AG04449 (cell line): ENCODE measurements at regions not wholly inside any gene's neighbourhood (a gene's known extent, or its start where the extent isn't known, plus 50 kb on each side); places are given as distances from the start of the nearest gene placed in this dataset.

Source experiments
- CTCF ChIA-PET: fragments of 350-600 bp; formaldehyde crosslinking; extraction: SDS; loops from one replicate; lab custom pipeline; 2021; ENCODE audit warnings: antibody characterized with exemption; lab: Yijun Ruan, JAX
- POLR2A ChIA-PET: fragments of 400-600, 350-600 bp; formaldehyde crosslinking; extraction: SDS; loops from one replicate; lab custom pipeline; 2020; ENCODE audit warnings: antibody characterized with exemption, inconsistent platforms; lab: Yijun Ruan, JAX
- DNase-seq: peaks from one replicate; pipeline ENCODE4 v3.0.0-alpha.2; 2010; ENCODE audit warnings: low read depth, low spot score
- H3K4me3 ChIP-seq: 2 replicates; pipeline ENCODE4 v1.5.1; 2011; ENCODE audit warnings: low read depth, mild to moderate bottlenecking, control low read depth, low read length
- TF ChIP-seq, protein P1 (sequence below): IDR thresholded peaks from one replicate; pipeline ENCODE4 v1.5.1; 2011; ENCODE audit warnings: mild to moderate bottlenecking, moderate library complexity, low read length, control low read depth, inconsistent platforms; ENCODE audit not compliant: insufficient read depth; ENCODE audit errors: missing control alignments

DNA sequence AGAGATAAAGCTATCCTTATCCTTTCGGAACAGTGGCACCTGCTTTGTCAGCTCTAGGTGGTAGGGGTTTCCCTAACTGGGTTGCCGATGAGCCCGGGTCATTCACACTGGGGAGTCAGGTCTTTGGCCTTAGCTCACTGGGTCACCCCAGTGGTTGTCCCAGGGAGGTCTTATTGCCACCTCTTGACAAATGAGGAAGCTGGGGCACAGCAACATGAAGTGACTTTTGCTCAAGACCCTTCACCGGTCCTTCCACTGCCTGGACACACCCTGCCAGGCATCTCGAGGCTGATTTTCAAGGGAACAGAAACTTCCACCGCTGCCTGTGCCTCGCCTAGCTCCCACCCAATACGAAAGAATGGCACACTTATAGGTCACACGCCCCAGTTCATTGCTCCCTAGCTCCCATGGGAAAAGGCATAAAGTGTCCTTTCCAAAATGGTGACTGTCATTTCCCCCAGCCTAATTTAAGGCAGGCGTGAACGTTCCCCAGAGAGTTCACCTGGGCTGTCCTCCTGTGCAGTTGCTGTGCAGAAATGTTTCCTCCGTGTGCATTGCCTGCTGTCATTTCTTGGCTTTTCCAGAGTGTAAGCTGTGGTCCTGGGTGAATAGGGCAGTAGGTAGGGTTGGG is 156.1 kb upstream of the CCND2 start:
- DNase-seq, result no peak
- ChIA-PET CTCF (interaction anchor here (0.8 to 3.8 kb wide), 3 partner anchors 10 to 160 kb away, joined by 3 to 22 read pairs (median 14); no protein-coding TSS in a partner anchor), POLR2A (no interaction called here)
- no peak overlapping the region for H3K4me3 ChIP-seq
- TF ChIP-seq, protein P1, sequence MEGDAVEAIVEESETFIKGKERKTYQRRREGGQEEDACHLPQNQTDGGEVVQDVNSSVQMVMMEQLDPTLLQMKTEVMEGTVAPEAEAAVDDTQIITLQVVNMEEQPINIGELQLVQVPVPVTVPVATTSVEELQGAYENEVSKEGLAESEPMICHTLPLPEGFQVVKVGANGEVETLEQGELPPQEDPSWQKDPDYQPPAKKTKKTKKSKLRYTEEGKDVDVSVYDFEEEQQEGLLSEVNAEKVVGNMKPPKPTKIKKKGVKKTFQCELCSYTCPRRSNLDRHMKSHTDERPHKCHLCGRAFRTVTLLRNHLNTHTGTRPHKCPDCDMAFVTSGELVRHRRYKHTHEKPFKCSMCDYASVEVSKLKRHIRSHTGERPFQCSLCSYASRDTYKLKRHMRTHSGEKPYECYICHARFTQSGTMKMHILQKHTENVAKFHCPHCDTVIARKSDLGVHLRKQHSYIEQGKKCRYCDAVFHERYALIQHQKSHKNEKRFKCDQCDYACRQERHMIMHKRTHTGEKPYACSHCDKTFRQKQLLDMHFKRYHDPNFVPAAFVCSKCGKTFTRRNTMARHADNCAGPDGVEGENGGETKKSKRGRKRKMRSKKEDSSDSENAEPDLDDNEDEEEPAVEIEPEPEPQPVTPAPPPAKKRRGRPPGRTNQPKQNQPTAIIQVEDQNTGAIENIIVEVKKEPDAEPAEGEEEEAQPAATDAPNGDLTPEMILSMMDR, result no peak

DNA sequence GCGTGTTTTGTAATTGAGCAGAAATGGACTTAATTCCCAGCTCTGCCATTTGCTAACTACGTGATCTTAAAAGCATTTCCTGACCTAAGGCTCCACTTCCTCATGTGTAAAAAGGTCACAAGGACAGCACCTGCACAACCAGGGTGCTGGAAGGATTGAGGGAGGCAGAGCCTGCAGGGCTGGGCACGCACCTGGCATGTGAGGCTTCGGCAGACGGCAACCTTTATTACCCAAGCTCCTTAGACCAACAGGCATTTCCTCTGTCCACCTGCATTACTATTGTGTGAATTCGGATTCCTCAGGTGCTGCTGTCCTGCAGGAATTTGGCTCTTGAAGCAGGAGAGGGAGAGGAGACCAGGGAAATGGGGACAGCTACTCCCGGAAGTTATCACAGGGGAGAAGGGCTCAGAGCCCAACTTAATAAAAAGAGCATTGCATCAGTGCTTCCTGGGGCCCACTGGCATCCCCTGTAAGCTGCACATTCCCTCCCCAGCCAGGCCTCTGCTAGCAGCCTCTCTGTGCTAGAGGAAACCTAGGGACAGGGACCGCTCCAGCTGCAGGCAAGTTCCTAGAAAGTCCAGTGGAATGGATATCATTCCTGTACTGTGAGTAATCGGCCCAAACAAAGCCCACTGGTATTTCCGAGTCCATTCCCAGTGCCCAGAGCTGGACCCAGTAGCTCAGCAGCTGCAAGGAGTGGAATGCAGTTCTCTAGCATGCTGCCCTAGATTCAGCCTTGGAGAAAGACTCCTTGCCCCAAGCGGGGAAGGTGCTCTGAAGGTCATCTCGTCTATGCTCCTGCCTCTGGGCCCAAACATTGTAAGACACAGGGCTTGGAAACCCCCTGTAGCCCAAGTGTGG is 157.1 kb upstream of the CCND2 start:
- ChIA-PET CTCF (interaction anchor here (2.4 to 3.8 kb wide), 2 partner anchors 9 to 161 kb away, joined by 14 to 22 read pairs; no protein-coding TSS in a partner anchor), POLR2A (no interaction called here)
- H3K4me3 ChIP-seq, result no peak overlapping the region
- TF ChIP-seq, protein P1, result no peak
- peak; percentile 29 for DNase-seq

DNA sequence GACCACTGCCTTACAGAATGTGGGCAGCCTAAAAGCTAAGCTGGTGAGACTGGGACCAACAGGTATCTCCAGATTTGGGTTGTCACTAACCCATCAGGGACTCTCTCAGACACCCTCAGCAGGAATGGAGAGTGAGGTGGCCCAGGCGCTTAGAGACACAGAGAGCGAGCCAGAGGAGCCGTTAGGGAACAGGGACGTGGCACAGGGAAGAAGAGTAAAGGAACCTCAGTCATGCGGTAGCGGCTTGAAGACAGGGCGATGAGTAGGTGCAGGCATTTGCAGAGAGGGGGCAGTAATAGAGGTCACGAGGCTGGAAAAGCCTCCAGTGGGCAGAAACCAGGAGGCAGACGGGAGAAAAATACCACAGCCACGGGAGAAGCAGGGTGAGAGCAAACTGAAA is 158.0 kb upstream of the CCND2 start:
- POLR2A ChIA-PET, result no interaction called here
- TF ChIP-seq, protein P1, result no peak
- DNase-seq, result no peak
- CTCF ChIA-PET, result interaction anchor here (2.4 to 3.8 kb wide), 2 partner anchors 8 to 162 kb away, joined by 14 to 22 read pairs; no protein-coding TSS in a partner anchor
- H3K4me3 ChIP-seq, result no peak overlapping the region

DNA sequence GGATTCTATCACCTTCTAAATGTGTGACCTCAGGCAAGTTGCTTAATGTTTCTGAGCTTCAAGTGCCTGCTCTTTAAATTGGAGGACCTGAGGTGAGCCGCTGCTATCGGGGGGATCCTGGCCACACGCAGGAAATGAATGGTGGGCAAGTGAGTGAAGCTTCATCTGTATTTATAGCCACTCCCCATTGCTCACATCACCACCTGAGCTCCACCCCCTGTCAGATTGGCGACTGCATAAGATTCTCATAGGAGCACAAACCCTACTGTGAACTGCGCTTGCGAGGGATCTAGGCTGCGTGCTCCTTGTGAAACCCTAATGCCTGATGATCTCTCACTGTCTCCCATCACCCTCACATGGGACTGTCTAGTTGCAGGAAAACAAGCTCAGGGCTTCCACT is 158.6 kb upstream of the CCND2 start:
- H3K4me3 ChIP-seq, result no peak overlapping the region
- no peak for DNase-seq
- CTCF ChIA-PET, result interaction anchor here (3.8 kb wide), 1 partner anchor 162 kb away, joined by 22 read pairs; no protein-coding TSS in a partner anchor
- TF ChIP-seq, protein P1, result no peak
- POLR2A ChIA-PET, result no interaction called here

DNA sequence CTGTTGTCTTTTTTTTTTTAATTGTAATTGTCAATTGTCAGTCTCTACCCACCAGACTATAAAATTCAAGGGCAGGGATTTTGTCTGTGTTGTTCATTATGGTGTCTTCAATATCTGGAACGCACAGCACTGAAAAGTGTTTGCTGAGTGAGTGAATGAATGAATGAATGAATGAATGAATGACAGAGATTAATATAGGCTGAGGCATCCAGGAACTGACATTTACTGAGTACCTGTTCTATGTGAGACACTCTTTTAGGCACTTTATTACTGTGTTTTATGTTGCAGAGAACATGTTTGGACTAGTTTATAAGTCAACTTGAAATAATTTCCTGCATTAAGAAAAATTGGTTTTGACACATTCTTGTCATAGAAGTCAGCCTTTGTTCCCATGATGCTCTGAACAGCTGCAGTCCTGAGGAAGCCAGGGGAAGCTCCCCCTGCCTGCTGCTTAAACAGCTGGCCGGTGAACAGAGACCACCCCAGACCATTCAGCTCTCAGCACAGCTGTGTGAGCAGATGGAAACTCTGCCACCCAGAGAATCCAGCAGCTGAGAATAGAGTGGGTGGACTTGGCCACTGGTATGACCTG is 160.7 kb upstream of the CCND2 start:
- ChIA-PET CTCF (interaction anchor here (0.6 to 2.6 kb wide), 2 partner anchors 164 to 202 kb away, joined by 3 to 14 read pairs; no protein-coding TSS in a partner anchor), POLR2A (no interaction called here)
- DNase-seq, result no peak
- TF ChIP-seq, protein P1, result no peak
- H3K4me3 ChIP-seq, result no peak overlapping the region
